GM12892 (cell line): ENCODE measurements at regions not wholly inside any gene's neighbourhood (a gene's known extent, or its start where the extent isn't known, plus 50 kb on each side); places are given as distances from the start of the nearest gene placed in this dataset.

Experiments used
- DNase-seq: peaks from one replicate; pipeline ENCODE4 v3.0.0; 2011; ENCODE audit not compliant: insufficient read length
- FAIRE-seq: peaks from 2 replicates; lab custom pipeline; 2011; peaks lifted over from hg19 to GRCh38; lab: Jason Lieb, UNC
- POLR2A ChIP-seq: IDR thresholded peaks from 2 replicates; pipeline ENCODE4 v1.6.1; 2011; ENCODE audit warnings: low read depth, low read length, control low read depth
- POLR2AphosphoS5 ChIP-seq: IDR thresholded peaks from 2 replicates; pipeline ENCODE4 v1.6.1; 2011; ENCODE audit warnings: low read depth, low read length, control low read depth
- TAF1 ChIP-seq: IDR thresholded peaks from 2 replicates; pipeline ENCODE4 v1.6.1; 2011; ENCODE audit warnings: low read depth, mild to moderate bottlenecking, control low read depth, low read length, borderline replicate concordance

DNA sequence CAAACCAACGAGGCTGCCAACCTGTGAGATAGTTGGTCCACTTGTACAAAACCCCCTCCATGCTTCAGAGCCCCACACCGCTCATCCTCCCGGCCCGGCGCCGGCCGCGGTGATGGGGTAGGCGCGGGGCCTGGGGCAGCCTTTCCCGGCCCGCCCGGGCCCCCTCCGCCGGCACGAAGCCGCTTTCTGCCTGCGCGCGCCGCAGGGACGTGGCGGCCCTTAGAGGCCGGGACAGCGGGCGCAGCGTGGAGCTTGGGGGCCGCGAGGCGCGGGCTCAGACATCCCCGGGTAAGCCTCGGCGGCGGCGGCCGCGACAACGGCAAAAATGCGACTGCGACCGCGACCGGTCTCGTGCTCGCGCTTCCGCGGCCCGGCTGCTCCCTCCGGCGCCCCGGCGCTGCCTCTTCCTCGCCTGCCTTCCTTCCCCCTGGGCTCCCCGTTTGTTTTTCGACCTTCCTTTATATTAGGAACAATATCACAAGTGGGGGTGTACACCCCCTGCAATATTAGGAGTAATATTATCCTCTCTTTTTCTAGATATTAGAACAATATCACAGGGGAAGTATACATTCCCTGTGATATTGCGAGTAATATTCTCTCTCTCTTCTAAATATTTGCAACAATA lies 53.9 kb upstream of the CEACAM21 start:
- FAIRE-seq (peak; percentile 42), DNase-seq (no peak)
- TF ChIP-seq POLR2AphosphoS5 (no peak), TAF1 (no peak), POLR2A (no peak)

DNA sequence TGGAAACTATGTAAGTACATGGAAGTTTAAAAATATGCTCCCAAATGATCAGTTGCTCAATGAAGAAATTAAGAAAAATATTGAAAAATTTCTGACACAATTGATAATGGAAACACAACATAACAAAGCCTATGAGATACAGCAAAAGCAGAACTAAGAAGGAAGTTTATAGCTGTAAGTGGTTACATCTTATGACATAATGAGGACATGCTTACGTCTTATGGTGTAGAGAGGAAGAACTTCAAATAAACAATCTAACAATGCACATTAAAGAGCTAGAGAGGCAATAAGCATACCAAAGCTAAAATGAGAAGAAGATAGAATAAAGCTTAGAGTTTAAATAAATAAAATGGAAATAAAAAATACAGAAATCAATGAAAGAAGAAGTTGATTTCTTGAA lies 50.0 kb upstream of the CEACAM21 start:
- TF ChIP-seq POLR2A (no peak), TAF1 (no peak), POLR2AphosphoS5 (no peak)
- FAIRE-seq (peak; percentile 44), DNase-seq (no peak)
